Fibroblast of lung (primary cell): ENCODE measurements at regions not wholly inside any gene's neighbourhood (a gene's known extent, or its start where the extent isn't known, plus 50 kb on each side); places are given as distances from the start of the nearest gene placed in this dataset.

Experiments used
- DNase-seq, 2 donors: peaks; one replicate each; pipeline versions ENCODE4 v3.0.0 to v3.0.0-alpha.2; 2010; ENCODE audit warnings: low read depth in 2 of 2
- H2AFZ ChIP-seq: 2 replicates; pipeline ENCODE4 v1.5.1; 2012; ENCODE audit warnings: low read length, control low read depth, inconsistent platforms
- H3K27ac ChIP-seq: 2 replicates; pipeline ENCODE4 v1.5.1; 2011; ENCODE audit warnings: low read length, control low read depth; ENCODE audit not compliant: insufficient read depth
- H3K27me3 ChIP-seq: 2 replicates; pipeline ENCODE4 v1.5.1; 2011; ENCODE audit warnings: mild to moderate bottlenecking, low read length; ENCODE audit not compliant: control insufficient read depth, insufficient read depth
- H3K36me3 ChIP-seq: 2 replicates; pipeline ENCODE4 v1.5.1; 2011; ENCODE audit warnings: low read length; ENCODE audit not compliant: control insufficient read depth, insufficient read depth
- H3K4me1 ChIP-seq: 2 replicates; pipeline ENCODE4 v1.5.1; 2011; ENCODE audit warnings: low read length; ENCODE audit not compliant: control insufficient read depth, insufficient read depth; ENCODE audit errors: extremely low read depth
- H3K4me2 ChIP-seq: 2 replicates; pipeline ENCODE4 v1.5.1; 2011; ENCODE audit warnings: low read length, control low read depth; ENCODE audit not compliant: insufficient read depth; ENCODE audit errors: extremely low read depth
- H3K4me3 ChIP-seq, 4 experiments: fragments of 200-600 bp in 1 of 4; sonication (generic) in 1 of 4; replicated peaks in 1 of 4; 2 replicates each; pipeline ENCODE4 v1.5.1; 2011 to 2016; ENCODE audit warnings: low read length in 4 of 4, low read depth in 3 of 4, mild to moderate bottlenecking in 3 of 4, control low read depth in 2 of 4, inconsistent platforms in 1 of 4, mixed read lengths in 1 of 4; ENCODE audit not compliant: insufficient read depth in 1 of 4; ENCODE audit errors: control extremely low read depth in 1 of 4
- H3K79me2 ChIP-seq: 2 replicates; pipeline ENCODE4 v1.5.1; 2012; ENCODE audit warnings: mild to moderate bottlenecking, low read length, inconsistent platforms; ENCODE audit not compliant: control insufficient read depth, insufficient read depth
- H3K9ac ChIP-seq: 2 replicates; pipeline ENCODE4 v1.5.1; 2011; ENCODE audit warnings: mild to moderate bottlenecking, low read length, control low read depth; ENCODE audit not compliant: insufficient read depth
- H3K9me3 ChIP-seq: 2 replicates; pipeline ENCODE4 v1.5.1; 2012; ENCODE audit warnings: low read depth, low read length; ENCODE audit not compliant: control insufficient read depth, insufficient read depth
- H4K20me1 ChIP-seq: 2 replicates; pipeline ENCODE4 v1.5.1; 2011; ENCODE audit warnings: low read length; ENCODE audit not compliant: control insufficient read depth, insufficient read depth; ENCODE audit errors: extremely low read depth
- EZH2 ChIP-seq: IDR thresholded peaks from 2 replicates; pipeline ENCODE4 v1.5.1; 2012; ENCODE audit warnings: low read length, control low read depth, mild to moderate bottlenecking; ENCODE audit errors: missing control alignments
- TF ChIP-seq, protein P1 (sequence below), 2 donors: IDR thresholded peaks in 1 of 2; conservative IDR thresholded peaks in 1 of 2; 1 replicate in 1 of 2; 2 replicates in 1 of 2; pipeline ENCODE4 v1.5.1; 2011 to 2012; ENCODE audit warnings: low read length in 2 of 2, control low read depth in 1 of 2, inconsistent platforms in 1 of 2, low read depth in 1 of 2, mild to moderate bottlenecking in 1 of 2

DNA sequence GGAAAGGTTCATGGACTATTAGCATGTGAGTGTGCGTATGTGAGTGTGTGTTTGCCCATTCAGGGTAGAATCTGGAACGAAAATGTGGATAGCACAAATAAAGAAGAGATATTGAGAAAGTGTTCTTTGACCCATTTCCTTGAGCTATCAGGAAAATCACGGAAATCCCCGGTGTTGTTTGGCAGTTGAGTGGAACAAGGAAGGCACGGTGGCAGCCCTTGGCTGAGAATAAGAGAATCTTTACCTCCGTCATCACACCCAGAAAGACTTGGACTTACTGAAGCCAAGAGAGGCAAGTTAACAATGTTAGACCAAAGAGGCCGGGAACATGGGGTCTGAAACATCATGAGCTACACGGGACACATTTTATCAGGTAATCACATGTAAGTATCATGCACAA, 588.9 kb upstream of the BTBD3 start:
- Histone ChIP-seq H3K27me3 (no peaks in the 10 kb centered on the region), H3K9ac (no peak overlapping the region), H2AFZ (no peak overlapping the region), H3K4me2 (no peak overlapping the region), H3K9me3 (no peaks in the 10 kb centered on the region), H3K4me3 (no peak overlapping the region), H3K4me1 (no peaks in the 10 kb centered on the region), H4K20me1 (no peaks in the 10 kb centered on the region), H3K36me3 (no peaks in the 10 kb centered on the region), H3K79me2 (no peaks in the 10 kb centered on the region), H3K27ac (no peak overlapping the region)
- TF ChIP-seq EZH2: no peak
- TF ChIP-seq, protein P1, sequence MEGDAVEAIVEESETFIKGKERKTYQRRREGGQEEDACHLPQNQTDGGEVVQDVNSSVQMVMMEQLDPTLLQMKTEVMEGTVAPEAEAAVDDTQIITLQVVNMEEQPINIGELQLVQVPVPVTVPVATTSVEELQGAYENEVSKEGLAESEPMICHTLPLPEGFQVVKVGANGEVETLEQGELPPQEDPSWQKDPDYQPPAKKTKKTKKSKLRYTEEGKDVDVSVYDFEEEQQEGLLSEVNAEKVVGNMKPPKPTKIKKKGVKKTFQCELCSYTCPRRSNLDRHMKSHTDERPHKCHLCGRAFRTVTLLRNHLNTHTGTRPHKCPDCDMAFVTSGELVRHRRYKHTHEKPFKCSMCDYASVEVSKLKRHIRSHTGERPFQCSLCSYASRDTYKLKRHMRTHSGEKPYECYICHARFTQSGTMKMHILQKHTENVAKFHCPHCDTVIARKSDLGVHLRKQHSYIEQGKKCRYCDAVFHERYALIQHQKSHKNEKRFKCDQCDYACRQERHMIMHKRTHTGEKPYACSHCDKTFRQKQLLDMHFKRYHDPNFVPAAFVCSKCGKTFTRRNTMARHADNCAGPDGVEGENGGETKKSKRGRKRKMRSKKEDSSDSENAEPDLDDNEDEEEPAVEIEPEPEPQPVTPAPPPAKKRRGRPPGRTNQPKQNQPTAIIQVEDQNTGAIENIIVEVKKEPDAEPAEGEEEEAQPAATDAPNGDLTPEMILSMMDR (conservative IDR thresholded peaks at IDR 0.05 in 1 of 2, IDR thresholded peaks at IDR 0.05 in 1 of 2; ENCODE audit: low read depth in 1 of 2, low read length in 2 of 2): no peak
- DNase-seq: no peak

DNA sequence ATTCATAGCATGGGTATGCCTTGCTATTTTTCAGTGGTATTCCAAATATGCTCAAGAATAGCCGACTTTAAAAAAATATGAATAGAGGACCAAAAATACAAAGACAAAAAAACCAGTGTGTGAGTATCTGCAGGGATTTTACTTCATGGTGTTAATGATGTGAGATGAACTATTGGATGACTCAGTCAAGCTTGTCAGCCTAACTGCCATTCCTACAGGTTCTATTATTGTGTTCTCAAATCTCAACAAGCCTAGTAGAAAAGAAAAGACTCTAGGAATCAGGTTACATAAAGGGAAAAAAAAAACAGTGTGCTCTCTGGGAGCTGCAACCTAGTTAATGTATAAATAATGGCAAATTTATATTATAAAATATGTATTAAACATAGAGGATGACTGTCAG, 588.4 kb upstream of the BTBD3 start:
- no peak overlapping the region for H2AFZ ChIP-seq
- H3K36me3 ChIP-seq: no peaks in the 10 kb centered on the region
- no peak for DNase-seq
- TF ChIP-seq EZH2: no peak
- TF ChIP-seq, protein P1 (conservative IDR thresholded peaks at IDR 0.05 in 1 of 2, IDR thresholded peaks at IDR 0.05 in 1 of 2; ENCODE audit: low read depth in 1 of 2, low read length in 2 of 2): no peak
- H3K79me2 ChIP-seq: no peaks in the 10 kb centered on the region
- no peaks in the 10 kb centered on the region for H3K4me1 ChIP-seq
- H3K27me3 ChIP-seq: no peaks in the 10 kb centered on the region
- no peak overlapping the region for H3K9ac ChIP-seq
- no peaks in the 10 kb centered on the region for H3K9me3 ChIP-seq
- H3K4me2 ChIP-seq: no peak overlapping the region
- no peak overlapping the region for H3K4me3 ChIP-seq
- H3K27ac ChIP-seq: no peak overlapping the region
- H4K20me1 ChIP-seq: no peaks in the 10 kb centered on the region

DNA sequence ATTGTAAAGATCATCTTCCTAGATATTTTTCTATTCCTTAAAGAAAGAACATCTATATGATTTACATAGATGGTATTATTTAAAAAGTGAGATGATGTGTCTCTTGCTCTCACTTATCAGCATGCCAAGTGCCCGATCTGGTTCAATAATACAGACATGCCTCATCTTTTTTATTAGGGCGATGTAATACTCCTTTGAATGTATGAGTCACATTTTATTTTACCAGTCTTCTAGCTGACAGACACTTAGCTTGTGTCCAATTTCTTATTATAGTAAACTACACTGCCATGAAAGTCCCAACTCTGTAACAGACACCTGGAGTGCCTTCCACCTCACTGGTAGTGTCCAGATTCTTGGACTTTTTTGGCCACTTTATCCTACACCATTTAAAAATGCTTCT, 586.6 kb upstream of the BTBD3 start:
- Histone ChIP-seq H3K4me2 (no peak overlapping the region), H2AFZ (no peak overlapping the region), H3K4me3 (no peak overlapping the region), H3K9me3 (no peaks in the 10 kb centered on the region), H3K4me1 (no peaks in the 10 kb centered on the region), H3K27me3 (no peaks in the 10 kb centered on the region), H4K20me1 (no peaks in the 10 kb centered on the region), H3K36me3 (no peaks in the 10 kb centered on the region), H3K79me2 (no peaks in the 10 kb centered on the region), H3K9ac (no peak overlapping the region), H3K27ac (no peak overlapping the region)
- no peak for DNase-seq
- TF ChIP-seq EZH2: no peak
- TF ChIP-seq, protein P1 (conservative IDR thresholded peaks at IDR 0.05 in 1 of 2, IDR thresholded peaks at IDR 0.05 in 1 of 2; ENCODE audit: low read depth in 1 of 2, low read length in 2 of 2): no peak
